Effector memory CD4-positive, alpha-beta T cell (primary cell): ENCODE measurements at regions not wholly inside any gene's neighbourhood (a gene's known extent, or its start where the extent isn't known, plus 50 kb on each side); places are given as distances from the start of the nearest gene placed in this dataset.

Source experiments
- DNase-seq, 3 donors: peaks; one replicate each; pipeline ENCODE4 v3.0.0-alpha.2; 2020
- H3K27ac ChIP-seq: 2 replicates; pipeline ENCODE4 v1.7.0; 2013; ENCODE audit warnings: mild to moderate bottlenecking, low read length, moderate library complexity; ENCODE audit not compliant: insufficient read depth, poor library complexity, severe bottlenecking
- H3K27me3 ChIP-seq: replicated peaks from 2 replicates; pipeline ENCODE4 v1.7.0; 2013; ENCODE audit warnings: mild to moderate bottlenecking, low read length; ENCODE audit not compliant: insufficient read depth, control insufficient read depth, poor library complexity, severe bottlenecking
- H3K36me3 ChIP-seq: 2 replicates; pipeline ENCODE4 v1.7.0; 2013; ENCODE audit warnings: mild to moderate bottlenecking, low read length, moderate library complexity; ENCODE audit not compliant: control insufficient read depth, insufficient read depth
- H3K4me1 ChIP-seq: 2 replicates; pipeline ENCODE4 v1.7.0; 2013; ENCODE audit warnings: low read length, mild to moderate bottlenecking; ENCODE audit not compliant: control insufficient read depth, insufficient read depth, poor library complexity, severe bottlenecking
- H3K4me3 ChIP-seq: 2 replicates; pipeline ENCODE4 v1.7.0; 2013; ENCODE audit warnings: low read length, low read depth, mild to moderate bottlenecking; ENCODE audit not compliant: insufficient read depth, poor library complexity, severe bottlenecking
- H3K9me3 ChIP-seq: 2 replicates; pipeline ENCODE4 v1.7.0; 2013; ENCODE audit warnings: mild to moderate bottlenecking, low read length, moderate library complexity; ENCODE audit not compliant: control insufficient read depth

- no peak for DNase-seq
- no peaks in the 10 kb centered on the region for H3K36me3 ChIP-seq
- H3K27me3 ChIP-seq = no peaks in the 10 kb centered on the region
- no peaks in the 10 kb centered on the region for H3K9me3 ChIP-seq
- H3K4me1 ChIP-seq = no peaks in the 10 kb centered on the region
- no peak overlapping the region for H3K4me3 ChIP-seq
- H3K27ac ChIP-seq = no peak overlapping the region
Observed at GRCh38 chr11:8757533-8757932, 74.9 kb downstream of the RPL27A start.

- Histone ChIP-seq H3K4me1 (no peaks in the 10 kb centered on the region), H3K4me3 (no peak overlapping the region), H3K9me3 (no peaks in the 10 kb centered on the region), H3K36me3 (no peaks in the 10 kb centered on the region), H3K27me3 (no peaks in the 10 kb centered on the region), H3K27ac (no peak overlapping the region)
- no peak for DNase-seq
Observed at GRCh38 chr11:8758619-8759169, 76.1 kb downstream of the RPL27A start.

- Histone ChIP-seq H3K4me1 (no peaks in the 10 kb centered on the region), H3K27me3 (no peaks in the 10 kb centered on the region), H3K27ac (no peak overlapping the region), H3K36me3 (no peaks in the 10 kb centered on the region), H3K9me3 (no peaks in the 10 kb centered on the region), H3K4me3 (no peak overlapping the region)
- DNase-seq = no peak
Observed at GRCh38 chr11:8759634-8760033, 77.0 kb downstream of the RPL27A start.

- Histone ChIP-seq H3K27me3 (no peaks in the 10 kb centered on the region), H3K4me3 (no peak overlapping the region), H3K27ac (no peak overlapping the region), H3K36me3 (no peaks in the 10 kb centered on the region), H3K9me3 (no peaks in the 10 kb centered on the region), H3K4me1 (no peaks in the 10 kb centered on the region)
- DNase-seq = no peak
Observed at GRCh38 chr11:8760896-8761295, 78.3 kb downstream of the RPL27A start.

GRCh38 chr11:8763070-8763685 is 80.6 kb downstream of the RPL27A start:
- no peak overlapping the region for H3K27ac ChIP-seq
- no peaks in the 10 kb centered on the region for H3K9me3 ChIP-seq
- no peaks in the 10 kb centered on the region for H3K4me1 ChIP-seq
- H3K27me3 ChIP-seq = no peaks in the 10 kb centered on the region
- no peak overlapping the region for H3K4me3 ChIP-seq
- no peak for DNase-seq
- H3K36me3 ChIP-seq = no peaks in the 10 kb centered on the region

DNA sequence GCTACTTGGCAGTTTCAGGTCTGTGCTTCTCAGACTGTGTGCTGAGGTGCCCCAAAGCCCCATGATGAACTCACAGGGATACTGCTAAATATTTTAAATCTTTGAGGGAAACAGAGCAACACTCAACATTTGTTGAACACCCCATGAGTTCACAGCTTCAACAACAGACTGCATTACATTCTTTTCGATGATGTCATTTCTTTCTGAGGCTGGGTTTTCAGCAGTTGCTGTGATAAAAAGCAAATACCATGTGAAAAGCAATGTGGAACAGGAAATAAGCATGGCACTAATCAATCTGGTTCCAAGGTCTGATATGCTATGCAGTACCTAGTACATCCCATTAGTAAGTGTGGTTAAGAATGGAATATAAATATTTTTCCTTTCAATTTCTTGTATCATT is 82.7 kb downstream of the RPL27A start:
- no peaks in the 10 kb centered on the region for H3K27me3 ChIP-seq
- no peaks in the 10 kb centered on the region for H3K9me3 ChIP-seq
- H3K4me3 ChIP-seq = no peak overlapping the region
- no peak overlapping the region for H3K27ac ChIP-seq
- no peaks in the 10 kb centered on the region for H3K4me1 ChIP-seq
- DNase-seq = no peak
- H3K36me3 ChIP-seq = no peaks in the 10 kb centered on the region

- no peaks in the 10 kb centered on the region for H3K9me3 ChIP-seq
- DNase-seq = no peak
- H3K27me3 ChIP-seq = no peaks in the 10 kb centered on the region
- no peaks in the 10 kb centered on the region for H3K36me3 ChIP-seq
- H3K27ac ChIP-seq = no peak overlapping the region
- no peaks in the 10 kb centered on the region for H3K4me1 ChIP-seq
- H3K4me3 ChIP-seq = no peak overlapping the region
Observed at GRCh38 chr11:8766043-8766987, 83.7 kb downstream of the RPL27A start.

DNA sequence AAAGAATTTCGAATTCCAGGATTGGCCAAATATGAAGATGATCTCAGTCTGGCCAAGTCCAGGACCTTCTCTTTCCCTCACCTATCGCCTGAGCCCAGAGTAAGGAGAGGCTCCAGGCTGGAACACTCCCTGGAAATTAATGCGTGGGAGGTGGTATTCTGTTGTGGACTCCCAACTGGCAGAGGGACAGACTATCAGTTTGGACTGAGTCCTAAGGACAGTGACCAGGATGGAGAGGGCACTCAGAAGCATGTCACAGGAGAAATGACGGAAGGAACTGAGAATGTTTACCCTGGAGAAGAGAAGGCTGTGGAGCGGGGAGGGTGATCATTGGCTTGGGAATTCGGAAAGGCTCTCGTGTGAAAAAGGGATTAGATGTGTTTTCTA is 84.4 kb downstream of the RPL27A start:
- Histone ChIP-seq H3K4me3 (no peak overlapping the region), H3K4me1 (no peaks in the 10 kb centered on the region)

DNA sequence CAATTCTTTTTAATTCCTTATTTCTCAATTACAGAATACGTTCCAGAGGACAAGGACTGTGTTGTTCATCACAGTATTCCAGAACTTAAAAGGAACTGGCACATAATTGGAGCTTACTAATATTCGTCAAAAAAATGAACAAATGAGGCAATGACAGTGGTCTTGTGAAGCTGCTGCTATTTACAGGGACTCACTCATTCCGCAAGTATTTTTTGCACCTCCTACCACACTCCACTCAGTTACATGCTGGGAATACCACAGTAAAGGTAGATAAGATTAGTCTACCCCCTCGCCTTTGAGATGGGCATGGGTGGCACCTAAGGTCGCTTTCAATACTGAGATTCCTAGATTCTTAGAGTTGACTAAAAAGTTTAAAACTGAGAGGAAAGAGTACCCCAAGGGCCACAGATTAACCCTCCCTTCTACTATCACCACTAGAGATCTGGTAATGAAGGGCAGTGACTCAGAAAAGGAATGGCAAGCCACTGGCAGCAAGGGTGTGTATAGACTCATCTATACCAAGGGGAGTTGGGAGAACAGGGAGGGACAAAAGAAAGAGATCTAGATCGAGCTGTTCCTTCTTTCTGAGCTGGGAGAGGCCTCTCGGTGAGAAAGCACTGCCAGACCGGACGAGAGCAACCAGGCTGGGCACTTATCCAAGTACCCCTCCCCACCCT is 85.0 kb downstream of the RPL27A start:
- H3K36me3 ChIP-seq = no peaks in the 10 kb centered on the region
- H3K4me3 ChIP-seq = no peak overlapping the region
- no peaks in the 10 kb centered on the region for H3K27me3 ChIP-seq
- no peaks in the 10 kb centered on the region for H3K4me1 ChIP-seq
- DNase-seq = no peak
- no peaks in the 10 kb centered on the region for H3K9me3 ChIP-seq
- no peak overlapping the region for H3K27ac ChIP-seq

More for the DNA sequence above, 84.4 kb downstream of the RPL27A start:
- Histone ChIP-seq H3K36me3 (no peaks in the 10 kb centered on the region), H3K27me3 (no peaks in the 10 kb centered on the region), H3K27ac (no peak overlapping the region), H3K9me3 (no peaks in the 10 kb centered on the region)
- no peak for DNase-seq
